GM19463 (cell line): ENCODE measurements at regions not wholly inside any gene's neighbourhood (a gene's known extent, or its start where the extent isn't known, plus 50 kb on each side); places are given as distances from the start of the nearest gene placed in this dataset.

ENCODE experiments used
- ATAC-seq: cut with Tn5 transposase; IDR thresholded peaks from one replicate; pipeline ENCODE4 v1.9.1; 2021; ENCODE audit warnings: mild to moderate bottlenecking, moderate library complexity; ENCODE audit not compliant: unreplicated experiment

DNA sequence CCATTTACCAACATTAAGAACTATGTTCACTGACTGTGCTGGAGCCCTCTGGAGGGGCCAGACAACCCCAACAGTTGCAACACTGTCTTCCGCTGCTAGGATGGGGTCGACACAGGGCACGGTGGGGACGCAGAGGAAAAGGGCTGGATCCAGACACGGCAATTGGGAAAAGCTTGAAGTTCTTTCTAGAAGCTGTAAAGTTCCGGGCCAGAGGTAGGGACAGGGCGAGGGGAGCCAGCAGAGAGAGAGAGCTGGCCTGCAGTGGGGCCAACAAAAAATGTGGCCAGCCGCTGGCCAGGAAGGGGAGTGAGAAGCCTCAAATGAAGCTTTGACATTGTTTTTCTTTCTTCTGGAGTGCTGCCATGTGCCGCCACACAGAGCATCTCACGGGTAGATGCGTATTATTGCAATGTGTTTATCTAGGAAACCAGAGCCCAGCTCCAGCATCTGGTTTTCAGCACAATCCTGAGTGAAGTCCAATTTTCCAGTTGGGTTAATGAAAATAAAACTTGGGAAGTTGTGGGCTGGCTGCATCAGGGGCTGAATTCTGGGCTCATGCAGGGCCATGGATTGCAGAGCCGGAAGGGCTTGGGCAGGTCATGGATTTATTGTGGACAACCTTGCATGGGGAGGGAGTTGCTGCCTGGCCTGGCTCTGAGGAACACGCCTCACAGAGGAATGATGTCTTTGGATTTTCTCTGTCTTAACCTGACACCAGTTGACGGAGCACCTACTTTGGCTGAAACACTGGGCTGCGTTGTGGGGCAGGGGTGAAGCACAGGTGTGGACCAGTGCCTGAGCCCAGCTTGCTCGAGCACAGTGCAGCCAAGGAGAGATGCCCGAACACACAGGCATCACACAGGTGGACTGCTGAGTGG is 67.6 kb upstream of the AMPD3 start:
- ATAC-seq: no peak

DNA sequence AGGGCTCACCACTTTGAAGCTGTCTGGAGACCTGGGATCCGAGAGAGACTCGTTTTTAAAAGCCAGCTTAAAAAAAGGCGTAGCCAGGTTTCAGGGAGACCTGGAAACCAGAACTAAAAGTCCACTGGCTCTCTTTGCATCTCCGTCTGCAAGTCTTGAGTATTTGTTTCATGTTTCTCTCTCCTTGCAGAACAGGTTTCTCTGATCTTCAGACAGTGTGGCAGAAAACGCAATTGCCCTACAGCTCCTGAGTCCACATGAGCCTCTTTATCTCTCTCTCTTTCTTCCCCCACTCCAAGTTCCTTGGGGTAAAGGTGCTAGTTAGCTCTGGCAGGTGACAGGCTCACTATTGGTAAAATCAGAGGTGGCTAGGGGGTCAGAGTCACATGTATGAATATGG is 67.0 kb upstream of the AMPD3 start:
- ATAC-seq: no peak

DNA sequence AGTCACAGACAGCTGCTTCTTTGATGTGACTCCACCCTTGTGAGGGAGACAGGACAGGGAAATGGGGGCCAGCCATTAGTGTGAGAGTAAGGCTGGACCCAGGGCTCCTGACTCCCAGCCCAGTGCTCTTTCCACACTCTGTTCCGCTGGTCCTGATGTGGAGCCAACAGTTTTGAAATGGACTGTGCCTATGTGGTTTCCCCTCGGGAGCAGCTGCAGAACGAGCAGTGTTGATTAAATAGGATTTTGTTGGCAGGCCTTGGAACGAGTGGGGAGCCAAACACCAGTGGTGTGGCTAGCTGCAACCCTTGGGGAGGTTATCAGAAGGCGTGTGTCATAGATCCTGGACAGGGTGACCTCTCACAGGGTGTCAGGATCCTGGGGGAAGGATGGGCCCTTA is 66.5 kb upstream of the AMPD3 start:
- no peak for ATAC-seq

DNA sequence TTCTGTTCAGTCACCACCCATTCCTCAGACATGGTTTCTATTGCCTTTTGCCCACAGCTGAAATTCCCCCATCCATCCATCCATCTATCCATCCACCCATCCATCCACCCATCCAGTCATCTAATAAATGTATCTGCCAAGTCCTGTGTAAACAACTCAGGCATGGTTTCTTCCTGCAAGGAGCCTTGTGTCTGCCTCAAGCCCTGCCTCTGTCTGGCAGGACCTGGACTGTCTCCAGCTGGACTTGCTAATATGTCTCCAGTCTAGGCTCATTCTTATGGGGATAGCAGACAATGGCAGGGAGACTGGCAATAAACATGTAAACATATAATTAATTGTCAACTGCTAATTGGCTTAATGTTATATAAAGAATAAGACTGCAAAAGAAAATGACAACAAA is 64.7 kb upstream of the AMPD3 start:
- ATAC-seq: no peak

DNA sequence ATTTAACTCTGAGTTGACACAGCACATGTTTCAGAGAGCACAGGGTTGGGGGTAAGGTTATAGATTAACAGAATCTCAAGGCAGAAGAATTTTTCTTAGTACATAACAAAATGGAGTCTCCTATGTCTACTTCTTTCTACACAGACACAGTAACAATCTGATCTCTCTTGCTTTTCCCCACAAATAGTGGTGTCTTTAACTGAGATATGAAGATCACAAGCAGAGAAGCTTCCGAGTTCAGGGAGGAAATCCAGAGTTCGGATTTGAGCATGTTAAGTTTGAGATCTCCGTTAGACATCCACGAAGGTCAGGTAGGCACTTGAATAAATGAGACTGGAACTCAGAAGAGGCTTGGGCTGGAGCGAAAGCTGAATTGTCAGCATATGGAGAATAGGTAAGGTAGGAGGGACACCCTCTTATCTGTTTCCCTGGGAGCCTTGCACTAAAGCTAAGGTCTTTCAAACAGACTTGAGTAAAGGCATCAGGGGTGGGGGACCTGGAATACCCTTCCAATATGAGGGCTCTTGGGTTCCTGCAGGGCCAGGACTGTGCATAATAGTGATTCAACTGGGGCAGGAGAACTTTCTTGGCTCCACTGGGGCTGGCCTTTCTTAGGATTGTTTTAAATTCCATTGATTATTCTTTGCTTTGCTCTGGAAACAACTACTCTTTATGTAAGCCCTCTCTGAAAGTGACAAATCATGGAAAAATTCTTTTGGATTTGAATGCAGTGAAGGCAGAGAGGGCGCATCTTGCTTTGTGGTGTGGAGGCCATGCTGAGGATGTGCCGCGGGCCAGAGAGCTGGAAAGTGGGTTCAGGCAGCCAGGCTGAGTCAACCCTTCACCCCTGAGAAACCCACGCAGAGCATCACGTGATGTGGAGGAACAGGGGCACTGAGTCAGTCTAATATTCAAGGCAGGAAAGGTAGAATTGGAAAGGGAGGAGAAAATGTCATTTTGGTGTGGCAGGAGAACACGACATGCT is 62.7 kb upstream of the AMPD3 start:
- no peak for ATAC-seq

DNA sequence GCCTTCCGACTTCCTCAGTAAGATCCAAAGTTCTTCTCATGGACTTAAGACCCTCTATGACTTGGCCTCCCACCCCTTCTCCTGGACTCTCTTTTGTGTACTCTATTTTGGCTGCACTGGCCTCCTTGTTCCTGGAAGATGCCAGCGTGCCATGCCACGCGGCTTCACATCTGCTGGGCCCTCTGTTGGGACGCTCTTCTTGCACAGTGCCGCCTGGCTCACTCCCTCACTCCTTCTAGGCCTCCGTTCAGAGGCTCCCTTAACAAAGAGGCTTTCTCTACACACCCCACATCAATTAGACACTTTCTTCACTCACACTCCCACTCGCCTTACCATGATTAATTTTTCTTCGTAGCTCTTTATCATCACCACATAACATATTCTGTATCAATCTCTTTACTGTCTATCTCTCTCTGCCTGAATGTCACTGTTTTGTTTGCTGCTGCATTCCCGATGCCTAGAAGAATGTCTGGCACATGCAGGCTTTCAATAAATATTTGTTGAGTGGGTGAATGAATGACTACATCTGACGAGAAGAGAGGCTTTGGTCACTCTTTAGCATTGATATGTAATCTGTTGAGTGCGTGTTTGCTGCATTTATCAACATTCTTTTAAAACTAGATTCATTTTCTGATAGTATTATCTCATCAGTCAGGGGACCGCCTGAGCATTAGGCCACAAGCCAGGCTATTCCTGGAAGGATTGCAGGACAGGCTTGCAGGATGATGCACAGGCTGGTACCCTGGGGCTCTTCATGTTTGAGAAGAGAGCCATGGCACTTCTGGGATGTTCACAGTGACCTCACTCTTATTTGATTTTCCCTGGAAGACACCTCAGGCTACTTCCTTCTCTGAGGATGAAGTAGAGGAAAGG is 60.6 kb upstream of the AMPD3 start:
- ATAC-seq: no peak

DNA sequence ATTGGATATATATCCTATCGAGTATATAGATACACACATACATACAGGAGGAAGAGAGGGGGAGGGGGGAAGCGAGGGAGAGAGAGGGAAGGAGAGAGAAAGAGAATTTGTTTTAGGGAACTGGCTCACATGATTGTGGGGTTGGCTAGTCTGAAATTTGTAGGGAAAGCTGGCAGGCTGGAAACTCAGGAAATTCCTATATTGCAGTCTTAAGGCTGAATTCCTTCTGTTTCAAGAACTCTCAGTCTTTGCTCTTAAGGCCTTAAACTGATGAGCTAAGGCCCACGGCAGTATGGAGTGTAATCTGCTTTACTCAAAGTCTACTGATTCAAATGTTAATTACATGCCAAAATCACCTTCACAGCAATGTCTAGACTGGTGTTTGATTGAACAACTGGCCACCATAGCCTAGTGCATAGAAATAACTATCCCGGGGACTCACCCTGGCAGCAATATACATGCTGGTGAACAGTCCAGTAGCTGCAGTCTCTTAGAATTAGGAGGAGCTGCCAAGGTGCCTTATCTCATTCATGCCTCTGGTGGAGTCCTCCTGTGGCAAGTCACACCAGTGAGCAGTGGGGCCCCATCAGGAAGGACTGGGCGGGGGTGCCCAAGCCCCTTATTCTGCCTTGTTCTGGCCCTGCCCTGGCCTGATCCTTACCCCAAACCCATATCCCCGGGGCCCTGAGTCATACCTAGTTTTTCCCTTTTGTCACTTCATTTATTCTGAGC is 59.7 kb upstream of the AMPD3 start:
- ATAC-seq: no peak

DNA sequence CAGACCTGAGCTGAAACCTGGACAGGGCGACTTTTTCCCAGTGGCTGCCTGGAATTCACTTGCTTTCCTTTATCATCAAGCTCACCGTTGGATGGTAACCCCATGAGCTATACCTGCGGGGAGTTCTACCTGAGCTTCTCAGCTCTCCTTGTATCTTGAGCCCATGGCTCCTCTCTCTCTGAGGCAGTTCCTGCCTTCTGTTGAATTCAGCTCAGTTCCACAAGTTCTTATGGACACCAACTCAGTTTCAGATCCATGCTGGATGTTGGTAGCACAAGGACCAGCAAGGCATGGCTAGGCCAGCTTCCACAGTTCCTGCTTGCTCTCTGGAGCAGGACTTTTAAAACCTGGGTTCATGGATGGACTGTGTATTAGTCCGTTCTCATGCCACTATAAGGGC is 58.3 kb upstream of the AMPD3 start:
- no peak for ATAC-seq

DNA sequence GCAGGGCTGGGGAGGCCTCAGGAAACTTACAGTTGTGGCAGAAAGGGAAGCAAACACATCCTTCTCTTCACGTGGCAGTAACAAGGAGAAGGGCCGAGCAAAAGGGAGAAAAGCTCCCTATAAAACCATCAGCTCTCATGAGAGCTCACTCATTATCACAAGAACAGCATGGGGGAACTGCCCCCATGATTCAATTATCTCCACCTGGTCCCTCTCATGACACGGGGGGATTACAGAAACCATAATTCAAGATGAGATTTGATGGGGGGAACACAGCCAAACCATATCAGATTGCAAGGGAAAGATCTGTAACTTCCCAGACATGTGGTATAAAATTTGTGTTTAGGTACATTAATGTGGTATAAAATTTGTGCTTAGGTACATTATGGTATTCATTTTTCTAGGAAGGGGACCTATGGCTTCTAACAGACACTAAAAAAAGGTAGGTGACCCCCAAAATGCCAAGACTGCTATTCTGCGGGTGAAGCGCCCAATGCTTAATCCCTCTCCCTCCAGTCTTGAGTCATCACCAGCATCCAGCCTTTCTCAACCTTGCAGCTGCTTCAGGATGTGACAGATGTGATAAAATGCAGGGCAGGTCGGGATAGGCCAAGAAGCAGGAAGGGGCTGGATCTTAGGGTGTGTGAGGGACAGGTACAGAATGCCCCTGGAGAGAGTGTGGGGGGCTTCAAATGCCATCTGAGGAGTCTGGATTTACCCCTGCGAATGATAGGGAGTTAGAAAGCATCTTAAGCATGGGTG is 57.7 kb upstream of the AMPD3 start:
- no peak for ATAC-seq

DNA sequence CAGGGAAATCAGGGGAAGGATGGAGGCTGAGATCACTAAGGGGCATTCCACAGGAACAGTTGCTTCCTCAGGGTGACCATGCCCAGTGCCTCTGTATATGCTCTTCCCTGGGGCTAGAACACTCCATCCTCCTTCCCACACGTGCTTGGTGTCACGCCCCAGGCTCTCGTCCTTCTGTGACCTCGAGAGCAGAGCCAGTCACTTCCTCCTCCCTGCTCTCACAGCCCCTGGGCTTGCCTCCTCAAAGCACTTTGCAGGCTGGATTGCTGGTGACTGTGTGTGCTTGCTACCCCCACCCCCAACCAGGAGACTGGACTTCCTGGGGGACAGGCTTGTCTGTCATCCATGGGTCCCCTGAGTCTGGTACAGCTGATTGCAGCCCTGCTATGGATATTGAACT is 56.5 kb upstream of the AMPD3 start:
- ATAC-seq: no peak

DNA sequence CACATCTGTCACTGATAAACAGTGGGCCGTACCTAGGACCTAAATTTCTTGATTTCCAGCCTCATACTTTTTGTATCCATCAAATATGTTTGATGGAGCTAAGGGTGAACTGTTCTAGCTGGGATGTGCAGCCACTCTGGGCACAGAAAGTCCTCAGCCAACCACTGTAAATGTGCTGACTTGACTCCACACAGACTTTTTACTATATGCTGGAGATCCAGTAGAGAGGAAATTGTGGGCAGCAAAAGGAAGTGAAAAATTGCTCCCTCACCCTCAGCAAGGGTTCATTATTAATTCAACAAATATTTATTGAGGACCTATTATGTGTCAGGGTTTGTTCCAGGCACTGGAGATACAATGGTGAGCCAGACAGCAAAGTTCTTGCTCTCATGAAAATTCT is 54.2 kb upstream of the AMPD3 start:
- ATAC-seq: no peak

DNA sequence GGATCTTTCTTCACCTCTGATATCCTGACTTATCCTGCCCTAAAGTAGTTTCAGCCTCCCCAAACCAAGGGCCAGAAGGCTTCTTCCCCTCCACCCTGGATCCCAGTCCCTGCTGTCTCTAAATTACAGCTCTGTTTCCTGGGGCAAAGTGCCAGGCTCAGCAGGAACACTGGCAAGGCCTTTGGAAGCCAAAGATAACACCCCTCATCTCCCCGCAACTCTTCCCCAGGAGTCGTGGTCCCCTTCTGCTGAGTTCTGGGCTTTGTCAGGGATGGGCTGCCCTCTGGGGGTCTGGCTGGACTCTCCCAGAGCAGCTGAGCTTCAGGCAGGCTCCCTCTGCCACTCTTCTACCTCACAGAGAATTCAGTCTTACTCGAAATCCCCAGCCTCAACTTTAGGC is 53.8 kb upstream of the AMPD3 start:
- no peak for ATAC-seq

DNA sequence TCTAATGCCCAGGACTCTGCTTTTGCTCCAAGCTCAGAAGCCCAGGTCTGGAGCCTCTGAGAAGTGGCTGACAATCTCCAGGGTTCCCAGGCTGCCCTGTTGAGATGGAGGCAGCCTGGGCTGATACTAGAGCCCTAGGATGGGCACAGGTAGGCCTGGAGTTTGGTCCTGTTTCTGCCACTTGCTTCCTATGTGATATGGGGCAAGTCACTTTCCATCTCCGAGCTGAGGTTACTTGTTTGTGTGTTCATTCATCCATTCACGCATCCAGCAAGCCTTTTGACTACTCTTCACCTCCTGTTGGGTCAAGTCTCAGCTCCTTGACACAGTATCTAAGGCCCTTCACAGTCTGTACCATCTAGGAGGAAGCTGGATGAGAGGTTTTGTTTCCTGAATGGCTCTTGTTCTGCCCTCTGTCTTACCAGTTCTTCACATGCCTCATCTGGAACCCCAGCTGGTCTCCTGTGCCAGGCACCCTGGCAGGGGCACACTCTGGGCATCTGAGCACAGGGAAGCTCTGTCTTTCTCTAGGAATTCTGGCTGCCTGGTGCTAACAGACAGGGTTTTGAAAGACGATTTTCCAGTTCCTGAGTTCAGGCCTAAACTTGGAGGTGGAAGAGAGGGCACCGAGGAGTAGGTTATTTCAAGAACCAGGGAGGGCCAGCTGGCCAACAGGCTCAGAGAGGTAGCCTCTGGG is 53.2 kb upstream of the AMPD3 start:
- no peak for ATAC-seq
